ENCODE measurements at regions not wholly inside any gene's neighbourhood (a gene's known extent, or its start where the extent isn't known, plus 50 kb on each side); places are given as distances from the start of the nearest gene placed in this dataset.

GRCh38 chr15:97691799-97692198 is 268.7 kb upstream of the ARRDC4 start:
- Histone ChIP-seq H3K9me3 (ENCODE audit: control insufficient read depth, insufficient read depth, low read length) (peaks cover 26% of the 10 kb centered on the region), H4K5ac (ENCODE audit: low read depth, low read length) (no peak overlapping the region), H2AK5ac (ENCODE audit: low read depth, low read length) (no peak overlapping the region), H4K20me1 (ENCODE audit: insufficient read depth, low read length) (no peaks in the 10 kb centered on the region), H3K36me3 (ENCODE audit: control insufficient read depth, insufficient read depth, low read length) (no peaks in the 10 kb centered on the region), H3K56ac (ENCODE audit: extremely low read depth, insufficient read depth, low read length) (no peak overlapping the region), H2BK15ac (ENCODE audit: low read depth, low read length) (no peak overlapping the region), H2BK20ac (ENCODE audit: low read depth, low read length) (no peak overlapping the region), H3K4ac (ENCODE audit: low read depth, low read length) (no peak overlapping the region), H4K91ac (ENCODE audit: insufficient read depth, low read depth, low read length) (no peak overlapping the region), H2AFZ (replicated peaks; ENCODE audit: low read length, poor library complexity) (no peak overlapping the region), H3K79me1 (ENCODE audit: low read depth in 1 of 2, low read length in 2 of 2) (no peaks in the 10 kb centered on the region), H3K27ac (ENCODE audit: insufficient read depth, low read length) (no peak overlapping the region), H3K9me1 (ENCODE audit: insufficient read depth, low read length) (no peaks in the 10 kb centered on the region), H3K9ac (ENCODE audit: low read depth, low read length) (no peak overlapping the region), H3K23ac (ENCODE audit: low read depth, low read length) (no peak overlapping the region), H3K4me3 (ENCODE audit: insufficient read depth, low read depth, low read length) (no peak overlapping the region), H3K18ac (ENCODE audit: low read depth, low read length) (no peak overlapping the region), H2AK9ac (replicated peaks; ENCODE audit: low read depth, low read length, poor library complexity) (no peak overlapping the region), H3K27me3 (ENCODE audit: control insufficient read depth, insufficient read depth, low read length) (no peaks in the 10 kb centered on the region), H4K8ac (ENCODE audit: low read depth in 2 of 2, low read length in 2 of 2) (no peak overlapping the region), H2BK5ac (ENCODE audit: low read depth, low read length, poor library complexity, severe bottlenecking) (no peak overlapping the region), H3K14ac (replicated peaks; ENCODE audit: low read depth, low read length) (no peak overlapping the region), H3K4me1 (ENCODE audit: control insufficient read depth, insufficient read depth, low read length) (no peaks in the 10 kb centered on the region), H3K4me2 (ENCODE audit: low read depth, low read length) (no peak overlapping the region), H2BK120ac (ENCODE audit: low read depth, low read length) (no peak overlapping the region)
- no TSS peak for BruUV-seq (replicated peaks)
- POLR2A ChIA-PET (ENCODE audit: unreplicated experiment): no interaction called here
- intact Hi-C loops (cut with micrococcal nuclease) (no loop called here), in situ Hi-C loops (cut with MboI; ENCODE audit: low sequenced_read_pairs) (no loop called here), dilution Hi-C loops (cut with HindIII; ENCODE audit: low sequenced_read_pairs, unreplicated experiment) (no loop called here)
- no peak for DNase-seq
- CTCF ChIA-PET: no interaction called here
- no peak for ATAC-seq (ENCODE audit: low read depth)
- no peak for TF ChIP-seq CHD1 (IDR thresholded peaks at IDR 0.05; ENCODE audit: low read depth, low read length)
- TF ChIP-seq MXI1 (IDR thresholded peaks at IDR 0.05; ENCODE audit: borderline replicate concordance, low read depth, low read length): no peak
- no peak for TF ChIP-seq RCOR1 (IDR thresholded peaks at IDR 0.05; ENCODE audit: insufficient replicate concordance, low read length)
- TF ChIP-seq MAFK (IDR thresholded peaks at IDR 0.05; ENCODE audit: low read depth, low read length): no peak
- no peak for TF ChIP-seq SMC3 (IDR thresholded peaks at IDR 0.05; ENCODE audit: low read depth, low read length)
- TF ChIP-seq MAZ (IDR thresholded peaks at IDR 0.05; ENCODE audit: borderline replicate concordance, low read depth, low read length): no peak
- no peak for TF ChIP-seq POLR2A (IDR thresholded peaks at IDR 0.05; ENCODE audit: low read depth, low read length)
- TF ChIP-seq FOS (IDR thresholded peaks at IDR 0.05; ENCODE audit: low read depth, low read length): no peak
- no peak for TF ChIP-seq CEBPB (IDR thresholded peaks at IDR 0.05; ENCODE audit: low read depth, low read length)
- no peak for TF ChIP-seq BHLHE40 (IDR thresholded peaks at IDR 0.05; ENCODE audit: low read depth, low read length)
- TF ChIP-seq NFE2L2 (IDR thresholded peaks at IDR 0.05; ENCODE audit: low read depth, low read length): no peak
- no peak for TF ChIP-seq RFX5 (IDR thresholded peaks at IDR 0.05; ENCODE audit: low read depth, low read length)
- no peak for TF ChIP-seq ELK1 (IDR thresholded peaks at IDR 0.05; ENCODE audit: borderline replicate concordance, low read depth, low read length)
- TF ChIP-seq USF2 (IDR thresholded peaks at IDR 0.05; ENCODE audit: low read depth, low read length): no peak
- no peak for TF ChIP-seq CTCF (conservative IDR thresholded peaks at IDR 0.05; ENCODE audit: low read depth, low read length)
- TF ChIP-seq RAD21 (IDR thresholded peaks at IDR 0.05; ENCODE audit: low read length): no peak
- no CpG with 5 or more reads among the region's 5 CpGs for WGBS, 2 experiments (ENCODE audit: extremely low coverage in 2 of 2, insufficient read length in 1 of 2)

Measured in IMR-90 (cell line).